AG10803 (cell line): ENCODE measurements at regions not wholly inside any gene's neighbourhood (a gene's known extent, or its start where the extent isn't known, plus 50 kb on each side); places are given as distances from the start of the nearest gene placed in this dataset.

Source experiments
- DNase-seq: peaks from one replicate; pipeline ENCODE4 v3.0.0; 2010; ENCODE audit warnings: low read depth
- H3K4me3 ChIP-seq: 2 replicates; pipeline ENCODE4 v1.5.1; 2011; ENCODE audit warnings: mild to moderate bottlenecking, low read length, control low read depth
- TF ChIP-seq, protein P1 (sequence below): conservative IDR thresholded peaks from 2 replicates; pipeline ENCODE4 v1.5.1; 2011; ENCODE audit warnings: mild to moderate bottlenecking, low read length, control low read depth, inconsistent platforms

DNA sequence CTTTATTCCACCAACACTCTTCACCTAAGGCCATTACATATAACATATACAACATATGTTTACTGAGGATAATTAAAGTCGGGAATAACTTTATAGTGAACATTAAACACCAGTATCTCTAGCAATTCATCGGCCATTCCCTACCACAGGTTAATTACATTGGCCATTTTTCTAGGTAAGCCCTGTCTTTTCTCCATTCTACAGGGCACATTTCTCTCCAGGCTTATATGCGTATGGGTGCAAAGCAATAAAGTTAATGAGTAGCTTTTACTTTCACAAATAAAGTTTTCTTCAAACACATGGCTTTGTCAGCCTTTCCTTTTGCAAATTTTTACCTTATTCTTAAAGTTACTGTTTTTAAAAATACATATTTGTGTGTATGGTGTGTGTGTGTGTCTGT lies 111.9 kb upstream of the IQCM start:
- TF ChIP-seq, protein P1, sequence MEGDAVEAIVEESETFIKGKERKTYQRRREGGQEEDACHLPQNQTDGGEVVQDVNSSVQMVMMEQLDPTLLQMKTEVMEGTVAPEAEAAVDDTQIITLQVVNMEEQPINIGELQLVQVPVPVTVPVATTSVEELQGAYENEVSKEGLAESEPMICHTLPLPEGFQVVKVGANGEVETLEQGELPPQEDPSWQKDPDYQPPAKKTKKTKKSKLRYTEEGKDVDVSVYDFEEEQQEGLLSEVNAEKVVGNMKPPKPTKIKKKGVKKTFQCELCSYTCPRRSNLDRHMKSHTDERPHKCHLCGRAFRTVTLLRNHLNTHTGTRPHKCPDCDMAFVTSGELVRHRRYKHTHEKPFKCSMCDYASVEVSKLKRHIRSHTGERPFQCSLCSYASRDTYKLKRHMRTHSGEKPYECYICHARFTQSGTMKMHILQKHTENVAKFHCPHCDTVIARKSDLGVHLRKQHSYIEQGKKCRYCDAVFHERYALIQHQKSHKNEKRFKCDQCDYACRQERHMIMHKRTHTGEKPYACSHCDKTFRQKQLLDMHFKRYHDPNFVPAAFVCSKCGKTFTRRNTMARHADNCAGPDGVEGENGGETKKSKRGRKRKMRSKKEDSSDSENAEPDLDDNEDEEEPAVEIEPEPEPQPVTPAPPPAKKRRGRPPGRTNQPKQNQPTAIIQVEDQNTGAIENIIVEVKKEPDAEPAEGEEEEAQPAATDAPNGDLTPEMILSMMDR = no peak
- H3K4me3 ChIP-seq = no peak overlapping the region
- DNase-seq = no peak

DNA sequence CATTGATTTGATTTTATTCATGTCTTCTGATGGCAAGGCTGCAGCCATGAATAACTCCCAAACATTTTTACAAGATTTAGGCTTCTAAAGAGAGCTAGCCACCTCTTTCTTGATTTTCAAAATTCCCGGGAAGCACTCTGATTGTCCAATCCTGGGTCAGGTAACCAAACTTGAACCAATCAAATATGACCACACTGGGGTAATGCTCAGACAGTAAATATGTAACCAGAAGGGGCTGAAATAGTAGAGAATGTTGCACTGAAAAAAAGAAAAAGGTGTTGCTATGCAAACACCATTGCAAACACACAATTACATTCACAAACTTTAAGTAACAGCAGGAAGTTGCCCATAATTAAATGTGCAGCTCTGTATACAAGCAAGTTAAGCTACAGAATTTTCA lies 112.9 kb upstream of the IQCM start:
- no peak overlapping the region for H3K4me3 ChIP-seq
- DNase-seq = no peak
- TF ChIP-seq, protein P1 = no peak

DNA sequence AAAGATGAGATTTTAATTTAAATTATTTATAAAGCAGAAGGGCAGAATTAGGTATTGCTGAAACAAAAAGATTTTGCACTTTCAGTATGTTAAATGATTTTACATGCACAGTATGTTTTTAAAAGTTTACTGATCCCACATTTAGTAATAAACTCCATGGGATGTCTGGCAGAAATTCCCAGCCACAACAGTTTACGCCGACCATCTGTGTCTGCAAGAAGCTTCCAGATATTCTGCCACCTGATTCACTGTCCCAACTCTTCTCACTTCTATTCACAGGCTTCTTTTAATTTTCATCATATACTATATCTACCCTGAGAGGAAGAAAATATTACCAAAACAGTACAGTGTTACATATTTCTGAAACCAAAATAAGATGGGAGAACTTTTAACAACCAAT lies 115.8 kb upstream of the IQCM start:
- TF ChIP-seq, protein P1 = no peak
- DNase-seq = no peak
- no peak overlapping the region for H3K4me3 ChIP-seq

DNA sequence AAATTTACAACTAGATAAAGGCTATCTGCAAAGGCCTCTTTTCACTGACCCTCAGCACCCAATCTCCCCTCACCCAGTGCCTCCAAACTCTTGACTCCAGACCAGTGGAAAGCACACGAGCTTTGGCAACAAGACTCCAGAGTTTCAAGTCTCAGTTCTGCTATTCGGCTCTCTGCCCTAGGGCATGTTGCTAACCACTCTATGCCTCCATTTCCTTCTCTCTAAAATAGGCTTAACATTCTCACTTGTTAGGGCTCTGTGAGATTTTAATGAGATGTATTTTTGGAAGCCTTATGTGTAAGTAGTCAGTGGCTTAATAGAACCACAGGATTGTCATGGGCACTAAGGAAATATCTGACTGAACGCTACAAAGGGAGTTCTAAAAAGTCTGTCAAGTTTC lies 116.5 kb upstream of the IQCM start:
- TF ChIP-seq, protein P1 = no peak
- no peak overlapping the region for H3K4me3 ChIP-seq
- DNase-seq = no peak

DNA sequence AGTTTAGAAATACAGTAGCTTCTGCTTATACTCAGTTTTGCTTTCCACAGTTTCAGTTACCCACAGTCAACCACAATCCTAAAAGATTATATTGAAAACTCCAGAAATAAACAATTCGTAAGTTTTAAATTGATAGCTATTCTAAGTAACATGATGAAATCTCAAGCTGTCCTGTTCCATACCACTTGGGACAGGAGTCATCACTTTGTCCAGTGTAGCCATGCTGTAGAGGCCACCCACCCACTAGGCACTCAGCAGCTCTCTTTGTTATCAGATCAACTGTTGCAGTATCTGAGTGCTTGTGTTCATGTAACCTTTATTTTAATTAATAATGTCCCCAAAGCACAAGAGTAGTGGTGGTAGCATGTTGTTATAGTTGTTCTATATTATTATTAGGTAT lies 117.5 kb upstream of the IQCM start:
- no peak for DNase-seq
- no peak overlapping the region for H3K4me3 ChIP-seq
- TF ChIP-seq, protein P1 = no peak

DNA sequence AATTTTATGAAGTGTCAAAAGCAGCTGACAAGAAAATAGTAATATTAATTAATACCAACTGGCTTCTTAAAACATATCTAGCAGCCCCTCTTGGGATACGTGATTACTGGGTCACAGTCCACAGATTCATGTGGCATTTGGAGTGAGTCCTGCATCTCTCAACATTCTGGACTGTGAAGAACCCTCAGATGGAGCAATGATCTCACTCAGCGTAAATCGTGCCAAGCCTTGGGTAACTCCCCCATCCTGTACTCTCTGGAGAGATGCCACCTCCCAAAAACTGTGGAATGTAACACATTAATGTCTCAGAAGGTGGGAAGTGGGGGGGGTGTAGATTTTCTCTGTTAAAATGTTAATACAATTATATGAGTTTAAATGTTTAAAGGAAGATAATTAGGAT lies 118.2 kb upstream of the IQCM start:
- DNase-seq = peak; percentile 77
- TF ChIP-seq, protein P1 = no peak
- no peak overlapping the region for H3K4me3 ChIP-seq

DNA sequence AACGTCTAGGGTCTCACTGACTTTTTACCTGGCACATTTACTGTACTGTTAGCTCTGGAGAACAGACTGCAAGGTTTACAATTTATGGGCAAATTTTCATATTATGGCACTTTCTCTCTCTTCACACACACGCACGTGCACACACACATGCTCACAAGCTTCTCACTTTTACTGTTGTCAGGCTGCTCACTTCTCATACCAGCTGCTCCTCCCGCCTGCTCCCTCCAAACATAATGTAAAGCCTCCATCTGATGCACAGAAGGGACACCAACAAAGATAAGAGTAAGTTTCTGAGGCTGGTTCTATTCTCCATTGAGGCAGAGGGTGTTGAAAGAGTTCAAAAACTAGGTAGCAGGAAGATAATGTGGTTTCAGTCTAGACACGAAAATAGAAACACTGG lies 128.9 kb upstream of the DCLK2 start:
- no peak for DNase-seq
- TF ChIP-seq, protein P1 = no peak
- H3K4me3 ChIP-seq = no peak overlapping the region
